MM.1S (cell line): ENCODE measurements at regions not wholly inside any gene's neighbourhood (a gene's known extent, or its start where the extent isn't known, plus 50 kb on each side); places are given as distances from the start of the nearest gene placed in this dataset.

Experiments used
- EZH2 ChIP-seq: fragments of 300-600 bp; sonication (generic); optimal IDR thresholded peaks from 2 replicates; pipeline ENCODE3; 2017; ENCODE audit warnings: low read depth, mild to moderate bottlenecking, antibody characterized with exemption, low read length, mixed read lengths
- EZH2phosphoT487 ChIP-seq: fragments of 300-600 bp; sonication (generic); IDR thresholded peaks from 2 replicates; pipeline ENCODE4 v1.6.1; 2018; ENCODE audit warnings: antibody characterized with exemption, low read length
- TF ChIP-seq, protein P1 (sequence below): fragments of 300-600 bp; sonication (generic); IDR thresholded peaks from 2 replicates; pipeline ENCODE4 v1.5.1; 2016; ENCODE audit warnings: antibody characterized with exemption, low read length, mixed read lengths

DNA sequence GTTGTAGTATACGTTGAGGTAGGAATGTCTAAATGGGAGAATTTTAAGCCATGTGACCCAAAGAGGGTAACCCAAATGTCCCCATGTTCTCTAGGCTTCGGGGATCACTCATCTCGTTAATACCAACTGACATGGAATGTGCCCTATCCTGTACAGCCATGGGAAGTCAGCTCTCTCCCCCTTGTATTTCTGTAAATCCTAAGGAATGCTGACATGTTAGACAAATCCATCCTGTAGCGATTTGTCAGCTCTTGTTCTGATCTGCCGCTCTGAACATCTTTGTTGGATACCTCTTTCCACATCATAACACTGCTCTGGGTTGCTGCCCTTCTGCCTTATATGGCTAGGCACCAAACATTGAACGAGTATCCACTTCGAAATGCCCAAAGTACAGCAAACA lies 350.6 kb downstream of the RND3 start:
- TF ChIP-seq, protein P1, sequence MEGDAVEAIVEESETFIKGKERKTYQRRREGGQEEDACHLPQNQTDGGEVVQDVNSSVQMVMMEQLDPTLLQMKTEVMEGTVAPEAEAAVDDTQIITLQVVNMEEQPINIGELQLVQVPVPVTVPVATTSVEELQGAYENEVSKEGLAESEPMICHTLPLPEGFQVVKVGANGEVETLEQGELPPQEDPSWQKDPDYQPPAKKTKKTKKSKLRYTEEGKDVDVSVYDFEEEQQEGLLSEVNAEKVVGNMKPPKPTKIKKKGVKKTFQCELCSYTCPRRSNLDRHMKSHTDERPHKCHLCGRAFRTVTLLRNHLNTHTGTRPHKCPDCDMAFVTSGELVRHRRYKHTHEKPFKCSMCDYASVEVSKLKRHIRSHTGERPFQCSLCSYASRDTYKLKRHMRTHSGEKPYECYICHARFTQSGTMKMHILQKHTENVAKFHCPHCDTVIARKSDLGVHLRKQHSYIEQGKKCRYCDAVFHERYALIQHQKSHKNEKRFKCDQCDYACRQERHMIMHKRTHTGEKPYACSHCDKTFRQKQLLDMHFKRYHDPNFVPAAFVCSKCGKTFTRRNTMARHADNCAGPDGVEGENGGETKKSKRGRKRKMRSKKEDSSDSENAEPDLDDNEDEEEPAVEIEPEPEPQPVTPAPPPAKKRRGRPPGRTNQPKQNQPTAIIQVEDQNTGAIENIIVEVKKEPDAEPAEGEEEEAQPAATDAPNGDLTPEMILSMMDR, result no peak
- TF ChIP-seq EZH2phosphoT487 (no peak), EZH2 (no peak)
